HG03095 (cell line): ENCODE measurements at regions not wholly inside any gene's neighbourhood (a gene's known extent, or its start where the extent isn't known, plus 50 kb on each side); places are given as distances from the start of the nearest gene placed in this dataset.

Source experiments
- ATAC-seq: cut with Tn5 transposase; IDR thresholded peaks from one replicate; pipeline ENCODE4 v1.9.1; 2021; ENCODE audit warnings: moderate library complexity; ENCODE audit not compliant: unreplicated experiment

DNA sequence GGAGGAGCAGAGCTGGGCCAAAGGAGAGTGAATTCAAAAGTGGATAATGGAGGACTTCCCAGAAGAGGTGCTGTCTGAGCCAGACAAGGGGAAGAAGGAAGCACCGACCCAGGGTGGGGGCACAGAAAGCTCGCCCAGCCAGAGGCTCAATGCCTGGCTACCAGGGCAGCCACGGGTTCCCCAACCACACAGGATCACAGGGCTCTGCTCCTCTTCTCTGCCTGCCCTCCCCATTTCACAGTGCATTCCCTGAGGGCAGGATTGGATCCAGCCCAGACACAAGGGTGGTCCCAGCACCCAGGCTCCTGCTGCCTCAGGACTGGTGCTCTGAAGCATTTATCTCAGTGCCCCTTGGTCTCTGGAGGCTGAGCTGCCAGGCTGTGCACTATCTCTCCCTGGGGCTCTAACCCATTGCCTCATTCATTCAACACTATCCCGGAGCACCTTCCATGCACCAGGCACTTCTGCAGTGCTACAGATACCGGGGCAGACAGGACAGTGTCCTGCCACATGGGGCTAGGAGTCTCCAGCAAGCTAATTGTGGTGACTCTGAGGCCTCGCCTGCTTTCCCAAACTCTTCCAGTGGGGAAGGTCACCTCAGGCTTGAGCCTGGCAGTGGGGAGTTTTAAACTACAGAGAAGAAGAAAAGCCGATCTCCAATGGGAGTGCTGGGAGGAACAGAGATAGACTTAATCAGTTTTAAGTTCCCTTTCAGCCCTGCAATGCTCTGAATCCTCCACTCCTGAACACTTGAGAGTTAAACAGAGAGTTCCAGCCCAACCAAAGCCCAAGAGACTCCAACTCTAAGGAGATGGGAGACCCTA, 201.8 kb upstream of the ZMIZ1 start:
- no peak for ATAC-seq

DNA sequence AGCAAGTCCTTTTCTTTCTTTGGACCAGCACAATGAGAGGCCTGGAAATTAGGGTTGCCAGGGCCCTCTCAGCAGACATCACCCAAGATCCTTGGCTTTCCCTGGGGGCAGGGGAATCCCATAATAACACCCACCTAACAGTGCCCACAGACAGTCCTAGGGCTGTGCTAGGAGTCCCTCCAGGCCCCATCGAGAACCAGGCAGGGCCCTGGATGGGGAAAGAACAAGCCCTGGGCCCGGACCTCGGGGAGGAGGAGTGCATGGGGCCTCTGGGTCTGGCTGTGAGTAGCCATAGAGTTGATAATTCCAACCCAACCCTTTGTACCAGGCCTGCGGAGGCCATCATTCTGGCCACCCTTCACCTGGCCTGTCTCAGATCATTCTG, 201.2 kb upstream of the ZMIZ1 start:
- no peak for ATAC-seq

DNA sequence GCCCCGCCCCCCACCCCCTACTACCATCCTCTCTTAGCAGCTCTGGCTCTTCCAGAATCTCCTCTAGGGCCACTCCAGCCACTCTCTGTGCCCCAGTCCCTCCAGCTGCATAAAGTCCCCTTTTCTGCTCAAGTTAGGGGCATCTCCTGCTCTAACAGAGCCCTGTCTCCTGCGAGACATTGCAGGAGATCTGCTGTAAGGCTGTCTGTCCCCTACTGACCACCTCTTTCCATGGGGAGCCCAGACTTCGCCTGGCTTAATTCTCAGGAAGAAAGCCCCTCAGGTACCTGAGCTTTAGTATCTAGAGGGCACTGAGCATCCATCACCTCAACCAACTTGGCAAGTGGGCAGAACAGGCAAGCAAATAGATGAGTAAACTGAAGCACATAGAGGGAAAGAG, 200.7 kb upstream of the ZMIZ1 start:
- ATAC-seq = no peak

DNA sequence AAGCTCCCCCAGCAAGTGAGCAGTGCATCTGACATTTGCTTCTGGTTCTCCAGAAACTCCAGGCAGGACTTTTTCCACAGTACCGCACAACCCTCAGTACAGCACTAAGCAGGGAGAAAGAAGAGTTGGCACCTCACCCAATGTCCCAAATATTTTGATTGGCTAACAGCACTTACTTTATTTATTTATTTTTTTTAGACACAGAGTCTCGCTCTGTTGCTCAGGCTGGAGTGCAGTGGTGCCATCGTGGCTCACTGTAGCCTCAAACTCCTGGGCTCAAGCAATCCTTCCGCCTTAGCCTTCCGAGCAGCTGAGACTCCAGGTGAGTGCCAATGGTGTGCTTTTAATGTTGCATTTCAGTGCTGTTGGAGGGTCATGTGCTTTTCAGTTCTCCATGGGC, 200.3 kb upstream of the ZMIZ1 start:
- ATAC-seq = no peak

DNA sequence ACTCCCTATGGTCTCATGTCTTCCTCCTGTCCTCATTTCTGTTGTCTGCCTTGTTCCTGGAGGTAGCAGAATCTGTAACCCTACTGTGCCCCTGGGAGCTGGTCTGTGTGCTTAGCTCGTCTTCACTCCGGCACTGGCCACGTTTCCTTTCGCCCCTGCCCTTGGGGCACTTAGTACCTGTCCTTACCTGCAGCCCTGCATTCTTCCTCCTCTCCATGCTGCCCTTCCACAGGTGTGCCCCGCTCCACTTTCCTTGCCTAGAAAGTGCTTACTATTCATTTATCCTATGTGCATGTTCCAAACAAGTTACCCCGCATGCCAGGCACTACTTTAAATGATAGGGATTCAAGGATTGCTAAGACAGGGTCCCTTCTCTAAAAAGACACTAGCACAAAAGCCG, 199.9 kb upstream of the ZMIZ1 start:
- ATAC-seq = no peak

DNA sequence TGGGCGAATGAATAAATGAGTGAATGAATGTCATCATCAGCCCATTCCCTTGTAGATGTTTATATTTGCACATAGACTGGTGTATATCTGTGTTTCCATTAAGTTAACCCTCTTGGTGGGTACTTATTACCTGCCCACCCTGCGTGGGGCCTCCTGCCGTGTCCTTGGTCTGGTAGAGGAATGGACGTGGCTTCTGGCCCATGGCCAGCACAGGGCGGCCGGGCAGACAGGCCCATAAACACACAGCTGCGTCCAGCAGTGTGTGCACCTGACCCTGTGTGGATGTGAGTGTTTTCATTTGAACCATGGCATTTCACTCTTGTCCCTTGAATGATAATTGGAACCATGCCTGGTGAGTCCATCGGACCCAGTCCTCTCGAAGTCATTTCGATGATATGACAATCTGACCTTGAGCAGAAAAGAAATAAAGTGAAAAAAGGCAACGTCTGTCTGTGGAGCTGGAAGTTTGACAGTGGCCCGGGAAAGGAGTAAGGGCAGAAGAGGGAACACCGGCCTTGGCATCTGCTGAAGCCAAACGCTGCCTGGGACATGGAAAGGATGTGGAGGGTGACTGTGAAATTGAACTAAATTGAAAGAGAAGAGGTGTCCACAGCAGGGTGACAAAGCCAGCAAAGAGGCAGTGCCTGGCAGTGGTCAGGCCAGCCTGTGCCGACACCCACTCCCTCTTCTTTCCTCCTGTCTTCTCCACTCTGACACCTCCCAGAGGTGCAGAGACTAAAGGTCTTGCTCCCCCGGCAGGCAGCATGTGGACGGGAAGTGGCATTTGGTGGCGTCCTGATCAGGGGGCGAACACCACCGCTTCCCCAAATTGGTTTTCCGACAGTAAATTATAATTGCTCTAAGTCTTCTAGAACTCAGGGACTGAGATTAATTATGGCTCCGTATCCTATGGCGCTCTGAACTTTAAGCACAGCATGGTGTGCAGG, 199.0 kb upstream of the ZMIZ1 start:
- ATAC-seq = no peak

DNA sequence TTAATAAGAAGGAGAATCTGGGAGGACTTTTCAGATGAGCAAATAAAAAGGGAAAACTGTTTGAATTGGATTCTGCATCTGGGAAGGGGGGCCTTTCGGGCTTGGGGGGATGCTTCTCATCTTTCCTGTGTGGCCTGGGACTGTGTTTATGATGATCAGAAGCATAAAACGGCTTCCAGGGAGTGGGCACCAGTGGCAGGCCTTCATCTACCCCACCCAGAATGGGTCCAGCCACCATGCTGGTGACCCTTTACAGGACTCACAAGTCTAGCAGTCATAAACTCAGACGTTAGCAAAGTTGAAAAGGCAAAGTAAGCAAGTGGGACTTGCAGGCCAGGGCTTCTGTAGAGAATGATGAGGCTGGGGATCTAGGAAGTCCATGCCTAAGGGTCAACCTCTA, 198.3 kb upstream of the ZMIZ1 start:
- no peak for ATAC-seq

DNA sequence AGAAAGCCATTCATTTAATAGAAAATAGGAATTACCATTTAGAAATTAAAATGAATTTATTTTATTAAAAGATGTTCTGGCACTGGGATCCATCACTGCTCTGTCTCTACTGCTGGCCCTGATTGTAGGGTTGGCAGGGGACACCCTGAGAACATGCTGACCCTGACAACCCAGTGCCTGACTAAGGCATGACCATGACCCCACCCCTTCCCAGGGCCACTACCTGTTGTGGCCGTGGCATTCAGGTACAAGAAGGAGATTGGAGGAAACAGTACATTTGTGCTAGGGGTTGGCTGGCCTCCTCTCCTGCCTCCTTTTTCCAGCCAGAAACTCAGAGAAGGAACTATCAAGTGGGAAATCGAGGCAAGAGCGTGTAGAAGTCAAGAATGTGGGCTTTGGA, 197.0 kb upstream of the ZMIZ1 start:
- ATAC-seq = no peak

DNA sequence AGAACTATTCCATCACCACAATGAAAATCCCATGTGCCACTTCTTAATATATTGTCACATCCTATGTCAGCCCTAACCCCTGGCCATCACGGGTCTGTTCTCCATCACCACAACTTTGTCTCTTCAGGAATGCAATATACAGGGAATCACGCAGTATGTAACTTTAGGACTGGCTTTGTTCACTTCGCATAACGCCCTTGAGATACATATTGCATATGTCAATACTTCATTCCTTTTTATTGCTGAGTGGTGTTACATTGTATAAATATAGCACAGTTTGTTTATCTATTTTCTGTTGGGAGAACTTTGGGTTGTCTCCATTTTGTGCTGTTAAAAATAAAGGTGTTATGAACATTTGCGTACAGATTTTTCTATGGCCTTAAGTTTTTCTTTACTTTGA, 195.4 kb upstream of the ZMIZ1 start:
- no peak for ATAC-seq

DNA sequence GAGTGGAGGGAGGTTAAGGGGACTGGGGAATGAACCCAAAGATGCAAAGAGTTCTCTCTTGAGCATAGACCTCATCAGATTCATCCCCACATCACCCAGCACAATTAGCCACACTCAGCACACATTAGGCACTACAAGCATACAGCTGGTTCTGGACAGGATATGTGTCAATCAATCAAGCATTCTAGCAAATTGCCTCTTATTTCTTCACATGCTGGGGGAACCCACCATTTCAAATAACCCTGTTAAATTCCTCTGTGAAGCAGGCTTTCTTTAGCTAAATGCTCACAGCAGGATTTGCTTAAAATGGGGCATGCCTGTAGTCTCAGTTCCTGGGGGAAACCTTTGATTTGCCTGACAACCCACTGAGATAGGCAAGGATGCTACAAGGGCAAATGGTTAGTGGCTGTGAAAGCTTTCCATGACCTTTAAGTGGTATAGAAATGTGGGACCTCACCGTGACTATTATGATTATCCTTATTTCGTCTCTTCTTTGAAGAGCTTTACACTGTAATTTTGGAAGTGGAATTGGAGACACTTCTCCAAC, 193.4 kb upstream of the ZMIZ1 start:
- no peak for ATAC-seq

DNA sequence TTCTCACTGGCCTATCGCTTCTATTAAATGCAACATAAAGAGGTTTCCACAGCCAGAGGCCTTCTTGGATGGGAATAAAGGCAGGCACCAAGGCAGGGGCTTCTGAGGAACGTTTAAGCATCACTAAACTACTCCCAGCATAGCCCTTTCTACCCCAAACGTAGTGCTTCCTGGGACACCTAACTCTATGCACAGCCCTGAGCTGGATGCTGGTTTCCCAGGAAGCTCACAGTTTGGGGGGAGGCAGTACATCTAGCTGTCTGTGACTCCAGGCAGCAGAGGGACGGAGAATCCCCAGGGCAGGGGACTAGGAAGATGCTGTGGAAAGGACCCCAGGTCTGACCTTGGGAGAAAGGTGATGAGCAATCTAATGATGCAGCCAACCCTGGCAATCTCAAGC, 192.8 kb upstream of the ZMIZ1 start:
- ATAC-seq = no peak

DNA sequence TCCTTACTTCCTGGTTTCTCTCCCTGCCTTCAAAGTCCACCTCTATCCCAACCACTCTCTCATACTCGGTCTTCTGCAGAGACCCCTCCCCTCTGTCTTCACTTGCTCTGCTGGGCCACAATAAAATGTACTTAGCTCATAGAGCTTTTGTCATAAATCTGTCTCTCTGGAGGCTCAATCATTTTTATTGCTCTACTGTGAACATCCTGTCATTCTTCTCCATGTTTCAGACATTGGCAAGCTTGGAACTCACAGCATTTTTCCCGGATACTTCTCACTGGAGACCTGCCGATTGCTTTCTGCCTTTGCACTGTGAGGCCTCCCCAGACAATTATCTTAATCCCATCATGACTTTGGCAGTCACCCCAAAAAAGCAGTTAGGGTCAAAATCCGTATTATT, 192.3 kb upstream of the ZMIZ1 start:
- no peak for ATAC-seq

DNA sequence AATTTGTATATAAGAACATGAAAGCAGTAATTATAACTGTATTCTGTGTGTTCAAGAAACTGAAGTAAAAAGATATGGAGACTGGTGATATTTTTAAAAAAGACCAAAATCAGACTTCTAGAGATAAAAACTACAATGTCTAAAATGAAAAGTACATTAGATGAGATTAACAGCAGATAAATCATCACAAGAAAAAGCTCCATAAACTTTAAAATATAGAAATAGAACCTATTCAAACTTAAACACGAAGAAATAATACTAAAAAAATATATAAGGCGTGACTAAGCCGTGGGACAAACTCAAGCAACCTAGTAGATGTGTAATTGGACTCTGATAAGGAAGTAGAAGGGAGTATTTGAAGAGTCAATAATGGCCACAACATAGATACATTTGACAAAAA, 189.1 kb upstream of the ZMIZ1 start:
- ATAC-seq = no peak

DNA sequence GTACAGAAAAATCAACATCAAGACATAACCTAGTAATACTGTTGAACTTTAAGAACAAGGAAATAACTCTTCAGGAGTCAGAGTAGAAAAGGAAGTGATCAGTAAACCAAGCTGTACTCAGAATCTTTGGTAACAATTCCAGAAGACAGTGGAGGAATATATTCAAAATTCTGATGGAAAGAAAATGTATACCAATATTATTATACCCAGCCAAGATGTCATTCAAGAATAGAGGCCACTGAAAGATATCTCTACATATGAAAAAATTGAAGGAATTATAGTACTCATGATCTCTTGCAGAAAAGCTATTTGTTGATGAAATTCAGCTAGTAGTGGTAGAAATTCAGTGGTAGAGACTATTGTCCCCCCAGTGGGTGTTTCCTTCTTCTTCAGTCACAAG, 182.6 kb upstream of the ZMIZ1 start:
- ATAC-seq = no peak

DNA sequence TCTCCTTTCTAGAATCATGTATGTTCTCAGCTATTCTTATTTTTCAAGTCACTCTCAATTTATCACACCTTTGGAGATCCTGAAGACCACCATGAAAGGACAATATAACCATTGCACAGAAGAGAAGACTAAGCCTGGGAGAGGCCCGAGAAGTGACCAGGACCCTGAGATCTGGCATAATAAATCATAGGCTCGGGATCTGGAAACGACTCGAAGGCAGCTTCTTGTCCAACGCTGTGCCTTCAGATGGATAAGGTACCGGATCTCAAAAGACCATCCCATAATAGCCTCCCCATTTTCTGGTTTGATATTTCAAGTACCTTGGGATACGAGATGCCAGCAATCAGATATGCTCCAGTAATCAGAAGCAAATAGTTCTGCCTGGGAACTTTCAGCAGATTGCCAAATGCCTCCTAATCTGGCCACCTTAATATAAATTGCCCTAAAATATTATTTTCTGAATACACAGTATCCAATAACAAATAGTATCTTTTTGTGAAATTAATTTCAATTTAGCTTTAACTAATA, 179.2 kb upstream of the ZMIZ1 start:
- no peak for ATAC-seq

DNA sequence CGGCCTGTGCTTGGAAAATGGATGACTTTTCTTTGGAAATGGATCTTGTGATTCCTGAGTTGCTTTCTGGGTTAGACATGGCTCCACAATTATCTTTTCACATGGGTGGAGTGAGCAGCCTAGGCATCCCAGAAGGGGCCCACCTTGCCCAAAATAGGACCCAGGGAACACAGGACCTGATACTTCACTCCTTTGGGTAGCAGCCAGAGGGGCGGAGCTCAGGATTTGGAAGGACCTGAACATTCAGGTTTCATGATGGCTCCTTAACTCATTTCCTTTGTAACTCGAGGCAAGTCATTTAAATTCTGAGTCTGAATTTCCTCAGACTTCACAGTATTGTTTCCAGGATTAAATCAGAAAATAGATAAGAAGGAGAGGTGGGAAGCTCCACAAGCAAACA, 178.3 kb upstream of the ZMIZ1 start:
- ATAC-seq = no peak

DNA sequence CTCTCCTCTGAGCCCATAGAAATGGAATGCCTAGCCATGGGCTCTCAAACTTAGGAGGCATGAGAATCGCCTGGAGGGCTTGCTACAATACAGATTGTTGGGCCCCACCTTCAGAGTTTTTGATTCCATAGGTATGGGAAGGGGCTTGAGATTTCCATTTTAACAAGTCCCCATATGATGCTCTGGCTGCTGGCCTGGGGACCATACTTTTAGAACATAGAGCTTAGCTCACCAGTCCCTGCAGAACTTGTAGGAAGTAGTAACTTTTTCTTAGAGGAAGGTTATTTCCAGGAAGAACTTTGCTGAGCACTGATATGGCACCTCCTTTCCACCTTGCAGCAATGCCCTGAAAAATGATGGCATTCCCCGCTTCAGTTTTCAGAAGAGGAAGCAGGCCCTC, 177.0 kb upstream of the ZMIZ1 start:
- no peak for ATAC-seq

DNA sequence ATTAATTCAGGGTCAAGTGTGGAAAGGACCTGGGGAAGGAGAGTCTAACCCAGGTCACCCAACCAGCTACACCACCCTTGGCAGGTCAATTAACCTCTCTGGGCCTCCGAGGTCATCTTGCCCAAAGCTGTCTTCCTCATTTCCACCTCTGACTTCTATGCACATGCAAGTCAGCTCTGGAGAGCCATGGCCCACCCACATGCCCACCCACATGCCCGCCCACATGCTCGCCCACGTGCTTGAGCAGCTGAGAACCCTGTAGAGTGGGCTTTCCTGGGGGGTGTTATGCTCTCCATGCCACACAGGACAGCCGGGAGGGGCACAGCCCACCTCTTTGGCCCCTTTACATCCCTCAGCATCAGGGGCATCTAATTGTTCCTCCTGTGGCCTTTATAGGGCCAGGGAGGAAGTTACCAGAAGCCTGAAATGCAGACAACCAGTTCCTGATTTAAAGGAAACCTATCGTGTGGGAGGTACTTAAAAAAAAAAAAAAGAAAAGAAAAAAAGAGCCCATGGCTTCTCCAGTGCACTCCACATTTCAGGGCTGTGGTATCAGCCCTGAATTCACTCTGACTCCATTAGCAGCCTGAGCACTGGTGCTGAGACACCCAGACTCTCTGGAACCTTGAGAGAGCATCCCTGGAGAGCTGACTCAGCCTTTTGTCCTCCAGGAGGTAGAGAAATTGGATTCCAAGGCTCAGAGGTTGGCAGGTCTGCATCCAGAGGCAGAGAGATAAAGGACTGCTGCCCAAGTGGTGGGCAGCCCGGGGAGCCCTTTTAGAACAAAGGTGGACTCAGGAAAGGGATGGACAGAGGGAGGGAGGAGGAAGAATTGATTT, 176.2 kb upstream of the ZMIZ1 start:
- no peak for ATAC-seq

DNA sequence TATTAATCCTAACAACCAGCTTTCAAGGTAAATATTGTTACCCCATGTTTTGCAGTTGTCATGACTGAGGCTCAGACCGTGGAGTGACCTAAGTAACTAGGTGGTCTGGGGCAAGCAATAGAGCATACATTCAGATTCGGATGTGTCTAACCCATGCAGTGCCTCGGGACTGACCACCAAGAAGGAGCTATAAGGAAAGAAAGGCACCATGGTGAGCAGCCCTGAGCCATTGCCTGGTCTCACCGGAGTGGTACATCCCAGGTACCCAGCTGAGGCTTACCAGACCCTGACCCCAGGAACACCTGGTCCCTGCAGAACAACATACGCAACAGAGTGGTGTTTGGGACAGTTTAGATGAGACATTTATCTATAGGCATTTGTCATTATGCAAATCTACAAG, 175.5 kb upstream of the ZMIZ1 start:
- no peak for ATAC-seq

DNA sequence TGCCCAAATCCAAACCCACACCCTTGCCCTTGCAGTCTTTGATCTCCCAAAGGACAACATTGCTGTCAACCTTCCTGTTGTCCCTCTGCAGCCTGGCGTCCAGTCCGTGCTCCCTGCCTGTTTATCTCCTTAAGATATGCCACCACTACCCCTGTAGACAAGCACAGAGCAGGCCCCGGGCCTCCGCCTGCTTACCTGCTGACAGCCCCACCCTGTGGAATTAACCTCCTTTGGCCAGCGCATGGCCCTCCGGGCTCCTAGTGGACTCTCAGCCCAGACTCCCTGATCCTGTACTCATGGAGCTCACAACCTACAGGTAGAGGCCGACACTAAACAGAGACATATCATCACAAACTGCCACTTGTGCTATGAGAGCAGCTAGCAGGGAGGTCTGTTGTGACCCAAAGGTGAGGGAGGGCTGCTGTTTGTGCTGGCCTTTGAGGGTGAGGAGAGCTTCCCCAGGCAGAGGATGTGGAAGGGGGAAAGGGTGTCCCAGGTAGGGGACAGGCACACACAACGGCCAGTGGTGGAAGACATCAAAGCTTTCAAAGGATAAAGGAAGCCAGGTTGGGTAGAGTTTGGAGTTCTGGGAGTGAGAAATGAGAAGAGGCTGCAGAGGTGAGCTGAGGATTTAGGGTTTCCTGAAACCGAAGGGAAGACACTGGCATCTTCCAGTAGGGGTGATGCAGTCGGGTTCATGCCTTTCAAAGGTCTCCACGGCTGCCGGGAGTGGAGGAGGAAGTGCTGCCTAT, 174.5 kb upstream of the ZMIZ1 start:
- no peak for ATAC-seq
